HEK293 (cell line): ENCODE measurements at regions not wholly inside any gene's neighbourhood (a gene's known extent, or its start where the extent isn't known, plus 50 kb on each side); places are given as distances from the start of the nearest gene placed in this dataset.
A peak's percentile ranks its signal among the peaks of the same experiment; 100 is the strongest.

Source experiments
- CTCF ChIA-PET: fragments of 350-600 bp; formaldehyde crosslinking; extraction: SDS; loops from one replicate; lab custom pipeline; 2021; ENCODE audit warnings: antibody characterized with exemption; lab: Yijun Ruan, JAX
- POLR2A ChIA-PET: fragments of 300-600 bp; formaldehyde crosslinking; extraction: SDS; loops from one replicate; lab custom pipeline; 2020; ENCODE audit warnings: antibody characterized with exemption, inconsistent platforms; lab: Yijun Ruan, JAX
- H3K27ac ChIP-seq: fragments of 200-500 bp; sonication (Bioruptor generic); 2 replicates; pipeline ENCODE4 v1.5.1; 2014; ENCODE audit warnings: low read depth, low read length, control low read depth, inconsistent platforms; ENCODE audit errors: extremely low read depth
- H3K36me3 ChIP-seq, 2 experiments: fragments of 200-500 bp in 1 of 2; sonication (Bioruptor generic) in 1 of 2; 1 replicate in 1 of 2; 2 replicates in 1 of 2; pipeline ENCODE4 v1.5.1; 2014 to 2017; ENCODE audit warnings: inconsistent platforms in 2 of 2, low read length in 2 of 2; ENCODE audit not compliant: control insufficient read depth in 2 of 2, insufficient read depth in 1 of 2
- H3K4me1 ChIP-seq: fragments of 200-500 bp; sonication (Bioruptor generic); 2 replicates; pipeline ENCODE4 v1.5.1; 2014; ENCODE audit warnings: mild to moderate bottlenecking, low read length, inconsistent platforms; ENCODE audit not compliant: control insufficient read depth, insufficient read depth
- H3K4me3 ChIP-seq: 2 replicates; pipeline ENCODE4 v1.5.1; 2011; ENCODE audit warnings: low read depth, mild to moderate bottlenecking, control low read depth, low read length, moderate library complexity
- H3K9me3 ChIP-seq: fragments of 200-500 bp; sonication (Bioruptor generic); 2 replicates; pipeline ENCODE4 v1.5.1; 2014; ENCODE audit warnings: low read depth, low read length, inconsistent platforms; ENCODE audit not compliant: control insufficient read depth, insufficient read depth
- PRDM1 ChIP-seq: fragments of 450-650 bp; formaldehyde crosslinking; IDR thresholded peaks from 2 replicates; pipeline ENCODE4; 2016; ENCODE audit warnings: missing biosample characterization, missing genetic modification characterization
- ZNF184 ChIP-seq: fragments of 450-650 bp; IDR thresholded peaks from 2 replicates; pipeline ENCODE4 v1.5.1; 2018; ENCODE audit warnings: missing biosample characterization, mild to moderate bottlenecking, missing genetic modification characterization
- ZNF211 ChIP-seq: fragments of 450-650 bp; formaldehyde crosslinking; IDR thresholded peaks from 2 replicates; pipeline ENCODE4 v1.5.1; 2016; ENCODE audit warnings: low read depth, missing biosample characterization, missing genetic modification characterization
- ZNF221 ChIP-seq: fragments of 450-650 bp; formaldehyde crosslinking; IDR thresholded peaks from 2 replicates; pipeline ENCODE4 v1.5.1; 2017; ENCODE audit warnings: missing biosample characterization, missing genetic modification characterization, borderline replicate concordance
- ZNF394 ChIP-seq: fragments of 450-650 bp; formaldehyde crosslinking; IDR thresholded peaks from 2 replicates; pipeline ENCODE4 v1.5.1; 2016; ENCODE audit warnings: missing biosample characterization, missing genetic modification characterization, mild to moderate bottlenecking, moderate library complexity, borderline replicate concordance
- ZNF548 ChIP-seq: fragments of 450-650 bp; formaldehyde crosslinking; IDR thresholded peaks from 2 replicates; pipeline ENCODE4 v1.5.1; 2016; ENCODE audit warnings: missing biosample characterization, missing genetic modification characterization
- ZNF560 ChIP-seq: fragments of 450-650 bp; formaldehyde crosslinking; IDR thresholded peaks from 2 replicates; pipeline ENCODE4 v1.5.1; 2017; ENCODE audit warnings: missing biosample characterization, missing genetic modification characterization, borderline replicate concordance
- ZNF660 ChIP-seq: fragments of 450-650 bp; IDR thresholded peaks from 2 replicates; pipeline ENCODE4 v1.5.1; 2018; ENCODE audit warnings: missing biosample characterization, mild to moderate bottlenecking, missing genetic modification characterization
- ZNF830 ChIP-seq: fragments of 450-650 bp; IDR thresholded peaks from 2 replicates; pipeline ENCODE4 v1.5.0; 2018; ENCODE audit warnings: missing biosample characterization, missing genetic modification characterization, low read depth, mild to moderate bottlenecking, moderate library complexity
- TF ChIP-seq, protein P1 (sequence below): fragments of 450-650 bp; formaldehyde crosslinking; IDR thresholded peaks from 2 replicates; pipeline ENCODE4 v1.5.1; 2016; ENCODE audit warnings: missing biosample characterization, missing genetic modification characterization
- TF ChIP-seq, protein P2 (sequence below): fragments of 450-650 bp; formaldehyde crosslinking; IDR thresholded peaks from 2 replicates; pipeline ENCODE4 v1.5.0; 2017; ENCODE audit warnings: missing biosample characterization, missing genetic modification characterization, borderline replicate concordance
- TF ChIP-seq, protein P3 (sequence below): fragments of 450-650 bp; formaldehyde crosslinking; IDR thresholded peaks from 2 replicates; pipeline ENCODE4 v1.5.1; 2016; ENCODE audit warnings: missing biosample characterization, missing genetic modification characterization, borderline replicate concordance
- TF ChIP-seq, protein P4 (sequence below): fragments of 450-650 bp; formaldehyde crosslinking; IDR thresholded peaks from 2 replicates; pipeline ENCODE4 v1.5.1; 2016; ENCODE audit warnings: missing biosample characterization, missing genetic modification characterization

DNA sequence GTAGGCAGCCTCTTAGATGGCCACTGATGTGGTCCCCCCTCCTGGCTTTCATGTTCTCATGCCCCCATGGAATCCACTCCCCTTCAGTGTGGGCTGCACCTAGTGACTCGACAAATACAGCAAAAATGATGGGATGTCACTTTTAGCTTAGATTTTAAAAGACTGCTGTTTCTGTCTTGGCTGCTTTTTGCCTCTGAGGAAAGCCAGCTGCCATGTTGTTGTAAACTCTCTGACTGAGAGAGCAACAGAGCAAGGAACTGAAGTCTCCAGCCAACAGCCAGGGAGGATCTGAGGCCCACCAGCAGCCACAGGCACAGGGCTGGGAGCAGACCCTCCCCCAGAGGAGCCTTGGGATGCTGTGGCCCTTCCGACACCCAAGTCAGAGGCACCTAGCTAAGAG lies 60.6 kb upstream of the MARCHF10 start:
- POLR2A ChIA-PET: no interaction called here

DNA sequence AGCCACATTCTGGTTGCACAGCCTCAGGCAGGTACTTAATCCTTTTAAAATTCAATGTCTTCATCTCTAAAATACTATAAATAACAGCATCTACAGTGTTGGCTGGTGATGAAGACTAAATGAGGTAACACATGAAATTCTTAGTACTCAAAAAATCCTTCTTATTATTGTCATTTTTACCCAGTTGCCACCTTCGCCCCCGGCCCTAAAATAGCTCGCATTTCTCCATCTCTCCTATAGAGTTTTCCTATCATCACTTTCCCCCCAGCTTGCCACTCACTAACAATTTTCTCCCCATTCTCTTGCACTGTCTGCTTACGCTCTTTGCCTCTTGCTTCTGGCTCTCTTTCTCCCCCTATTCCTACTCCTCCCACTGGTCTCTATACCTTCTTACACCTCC lies 59.9 kb upstream of the MARCHF10 start:
- CTCF ChIA-PET: interaction anchor here (0.6 kb wide), 1 partner anchor 19 kb away, joined by 3 read pairs; no protein-coding TSS in a partner anchor
- no peaks in the 10 kb centered on the region for H3K9me3 ChIP-seq
- H3K4me1 ChIP-seq: no peaks in the 10 kb centered on the region
- POLR2A ChIA-PET: no interaction called here
- no peaks in the 10 kb centered on the region for H3K36me3 ChIP-seq
- TF ChIP-seq ZNF221 (tag by site-specific recombination) (no peak), PRDM1 (tag by site-specific recombination) (peak; percentile 86)
- TF ChIP-seq, all 188 proteins: peak for 1
- Histone ChIP-seq H3K4me3 (no peak overlapping the region), H3K27ac (no peak overlapping the region)

More for the DNA sequence above, 60.6 kb upstream of the MARCHF10 start:
- H3K4me3 ChIP-seq: no peak overlapping the region
- CTCF ChIA-PET: no interaction called here
- no peaks in the 10 kb centered on the region for H3K4me1 ChIP-seq
- no peak overlapping the region for H3K27ac ChIP-seq
- TF ChIP-seq ZNF660 (no peak), ZNF830 (tag by site-specific recombination) (no peak), ZNF394 (tag by site-specific recombination) (no peak)
- TF ChIP-seq, protein P1, sequence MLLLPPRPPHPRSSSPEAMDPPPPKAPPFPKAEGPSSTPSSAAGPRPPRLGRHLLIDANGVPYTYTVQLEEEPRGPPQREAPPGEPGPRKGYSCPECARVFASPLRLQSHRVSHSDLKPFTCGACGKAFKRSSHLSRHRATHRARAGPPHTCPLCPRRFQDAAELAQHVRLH: no peak
- no peaks in the 10 kb centered on the region for H3K9me3 ChIP-seq
- no peaks in the 10 kb centered on the region for H3K36me3 ChIP-seq

DNA sequence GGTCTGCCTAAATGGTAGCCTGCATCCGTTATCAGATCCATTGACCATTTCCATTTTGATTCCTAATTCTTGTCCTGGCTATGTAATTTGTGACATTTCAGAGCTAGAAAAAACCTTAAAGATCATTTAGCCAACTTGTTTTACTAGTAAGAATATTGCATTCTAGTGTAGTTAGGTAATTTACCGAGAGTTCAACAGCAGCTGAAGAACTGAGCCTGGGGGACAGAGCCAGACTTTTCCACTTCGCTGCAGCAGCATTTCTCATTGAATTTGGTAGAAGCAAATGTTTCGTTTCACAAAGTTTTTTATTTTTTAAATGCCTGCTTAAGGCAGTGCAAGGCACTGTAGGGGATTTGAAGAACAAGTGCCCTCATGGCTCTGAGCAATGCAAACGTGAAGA lies 59.2 kb upstream of the MARCHF10 start:
- ChIA-PET POLR2A (no interaction called here), CTCF (interaction anchor here (0.6 kb wide), 1 partner anchor 540 kb away, joined by 3 read pairs; no protein-coding TSS in a partner anchor)
- TF ChIP-seq ZNF548 (tag by site-specific recombination) (no peak), ZNF211 (tag by site-specific recombination) (no peak)
- TF ChIP-seq, protein P2, sequence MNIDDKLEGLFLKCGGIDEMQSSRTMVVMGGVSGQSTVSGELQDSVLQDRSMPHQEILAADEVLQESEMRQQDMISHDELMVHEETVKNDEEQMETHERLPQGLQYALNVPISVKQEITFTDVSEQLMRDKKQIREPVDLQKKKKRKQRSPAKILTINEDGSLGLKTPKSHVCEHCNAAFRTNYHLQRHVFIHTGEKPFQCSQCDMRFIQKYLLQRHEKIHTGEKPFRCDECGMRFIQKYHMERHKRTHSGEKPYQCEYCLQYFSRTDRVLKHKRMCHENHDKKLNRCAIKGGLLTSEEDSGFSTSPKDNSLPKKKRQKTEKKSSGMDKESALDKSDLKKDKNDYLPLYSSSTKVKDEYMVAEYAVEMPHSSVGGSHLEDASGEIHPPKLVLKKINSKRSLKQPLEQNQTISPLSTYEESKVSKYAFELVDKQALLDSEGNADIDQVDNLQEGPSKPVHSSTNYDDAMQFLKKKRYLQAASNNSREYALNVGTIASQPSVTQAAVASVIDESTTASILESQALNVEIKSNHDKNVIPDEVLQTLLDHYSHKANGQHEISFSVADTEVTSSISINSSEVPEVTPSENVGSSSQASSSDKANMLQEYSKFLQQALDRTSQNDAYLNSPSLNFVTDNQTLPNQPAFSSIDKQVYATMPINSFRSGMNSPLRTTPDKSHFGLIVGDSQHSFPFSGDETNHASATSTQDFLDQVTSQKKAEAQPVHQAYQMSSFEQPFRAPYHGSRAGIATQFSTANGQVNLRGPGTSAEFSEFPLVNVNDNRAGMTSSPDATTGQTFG (tag by site-specific recombination): no peak
- TF ChIP-seq, protein P3, sequence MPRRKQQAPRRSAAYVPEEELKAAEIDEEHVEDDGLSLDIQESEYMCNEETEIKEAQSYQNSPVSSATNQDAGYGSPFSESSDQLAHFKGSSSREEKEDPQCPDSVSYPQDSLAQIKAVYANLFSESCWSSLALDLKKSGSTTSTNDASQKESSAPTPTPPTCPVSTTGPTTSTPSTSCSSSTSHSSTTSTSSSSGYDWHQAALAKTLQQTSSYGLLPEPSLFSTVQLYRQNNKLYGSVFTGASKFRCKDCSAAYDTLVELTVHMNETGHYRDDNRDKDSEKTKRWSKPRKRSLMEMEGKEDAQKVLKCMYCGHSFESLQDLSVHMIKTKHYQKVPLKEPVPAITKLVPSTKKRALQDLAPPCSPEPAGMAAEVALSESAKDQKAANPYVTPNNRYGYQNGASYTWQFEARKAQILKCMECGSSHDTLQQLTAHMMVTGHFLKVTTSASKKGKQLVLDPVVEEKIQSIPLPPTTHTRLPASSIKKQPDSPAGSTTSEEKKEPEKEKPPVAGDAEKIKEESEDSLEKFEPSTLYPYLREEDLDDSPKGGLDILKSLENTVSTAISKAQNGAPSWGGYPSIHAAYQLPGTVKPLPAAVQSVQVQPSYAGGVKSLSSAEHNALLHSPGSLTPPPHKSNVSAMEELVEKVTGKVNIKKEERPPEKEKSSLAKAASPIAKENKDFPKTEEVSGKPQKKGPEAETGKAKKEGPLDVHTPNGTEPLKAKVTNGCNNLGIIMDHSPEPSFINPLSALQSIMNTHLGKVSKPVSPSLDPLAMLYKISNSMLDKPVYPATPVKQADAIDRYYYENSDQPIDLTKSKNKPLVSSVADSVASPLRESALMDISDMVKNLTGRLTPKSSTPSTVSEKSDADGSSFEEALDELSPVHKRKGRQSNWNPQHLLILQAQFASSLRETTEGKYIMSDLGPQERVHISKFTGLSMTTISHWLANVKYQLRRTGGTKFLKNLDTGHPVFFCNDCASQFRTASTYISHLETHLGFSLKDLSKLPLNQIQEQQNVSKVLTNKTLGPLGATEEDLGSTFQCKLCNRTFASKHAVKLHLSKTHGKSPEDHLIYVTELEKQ (tag by site-specific recombination): no peak
- Histone ChIP-seq H3K4me3 (no peak overlapping the region), H3K27ac (no peak overlapping the region), H3K9me3 (no peaks in the 10 kb centered on the region), H3K4me1 (no peaks in the 10 kb centered on the region), H3K36me3 (no peaks in the 10 kb centered on the region)

DNA sequence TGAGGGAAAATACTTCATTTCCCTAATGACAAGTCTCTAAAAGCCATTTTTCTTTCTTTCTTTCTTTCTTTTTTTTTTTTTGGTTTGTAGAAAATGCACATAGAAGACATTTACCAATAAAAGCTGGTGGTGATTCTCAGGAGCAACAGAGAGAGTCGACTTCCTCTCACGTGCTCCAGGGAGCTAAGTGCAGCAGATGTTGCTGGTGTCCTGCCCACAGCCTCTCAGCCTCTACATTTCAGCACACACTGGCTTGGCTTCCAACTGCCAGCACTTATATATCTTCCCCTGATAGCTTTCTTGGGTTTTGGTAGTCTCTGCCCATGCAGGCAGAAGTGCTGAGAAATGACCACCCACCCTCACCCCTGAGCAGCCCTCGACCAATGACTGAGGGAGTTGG lies 58.4 kb upstream of the MARCHF10 start:
- no peak overlapping the region for H3K27ac ChIP-seq
- CTCF ChIA-PET: no interaction called here
- no peaks in the 10 kb centered on the region for H3K36me3 ChIP-seq
- no peaks in the 10 kb centered on the region for H3K9me3 ChIP-seq
- POLR2A ChIA-PET: interaction anchor here (0.6 kb wide), 1 partner anchor 158 kb away, joined by 5 read pairs; no protein-coding TSS in a partner anchor
- TF ChIP-seq, protein P4, sequence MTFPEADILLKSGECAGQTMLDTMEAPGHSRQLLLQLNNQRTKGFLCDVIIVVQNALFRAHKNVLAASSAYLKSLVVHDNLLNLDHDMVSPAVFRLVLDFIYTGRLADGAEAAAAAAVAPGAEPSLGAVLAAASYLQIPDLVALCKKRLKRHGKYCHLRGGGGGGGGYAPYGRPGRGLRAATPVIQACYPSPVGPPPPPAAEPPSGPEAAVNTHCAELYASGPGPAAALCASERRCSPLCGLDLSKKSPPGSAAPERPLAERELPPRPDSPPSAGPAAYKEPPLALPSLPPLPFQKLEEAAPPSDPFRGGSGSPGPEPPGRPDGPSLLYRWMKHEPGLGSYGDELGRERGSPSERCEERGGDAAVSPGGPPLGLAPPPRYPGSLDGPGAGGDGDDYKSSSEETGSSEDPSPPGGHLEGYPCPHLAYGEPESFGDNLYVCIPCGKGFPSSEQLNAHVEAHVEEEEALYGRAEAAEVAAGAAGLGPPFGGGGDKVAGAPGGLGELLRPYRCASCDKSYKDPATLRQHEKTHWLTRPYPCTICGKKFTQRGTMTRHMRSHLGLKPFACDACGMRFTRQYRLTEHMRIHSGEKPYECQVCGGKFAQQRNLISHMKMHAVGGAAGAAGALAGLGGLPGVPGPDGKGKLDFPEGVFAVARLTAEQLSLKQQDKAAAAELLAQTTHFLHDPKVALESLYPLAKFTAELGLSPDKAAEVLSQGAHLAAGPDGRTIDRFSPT (tag by site-specific recombination): no peak
- TF ChIP-seq ZNF184 (no peak), ZNF560 (no peak)
- H3K4me3 ChIP-seq: no peak overlapping the region
- H3K4me1 ChIP-seq: no peaks in the 10 kb centered on the region
